GM23248 (cell line): ENCODE measurements at regions not wholly inside any gene's neighbourhood (a gene's known extent, or its start where the extent isn't known, plus 50 kb on each side); places are given as distances from the start of the nearest gene placed in this dataset.

Experiments
- EZH2 ChIP-seq: fragments of 200-600 bp; sonication (generic); IDR thresholded peaks from 2 replicates; pipeline ENCODE4 v1.6.1; 2018; ENCODE audit warnings: antibody characterized with exemption, mild to moderate bottlenecking; ENCODE audit not compliant: insufficient read depth, poor library complexity, severe bottlenecking
- EZH2phosphoT487 ChIP-seq: fragments of 200-600 bp; sonication (generic); IDR thresholded peaks from 2 replicates; pipeline ENCODE4 v1.6.1; 2018; ENCODE audit warnings: antibody characterized with exemption, moderate library complexity, mild to moderate bottlenecking, low read depth; ENCODE audit not compliant: insufficient read depth

DNA sequence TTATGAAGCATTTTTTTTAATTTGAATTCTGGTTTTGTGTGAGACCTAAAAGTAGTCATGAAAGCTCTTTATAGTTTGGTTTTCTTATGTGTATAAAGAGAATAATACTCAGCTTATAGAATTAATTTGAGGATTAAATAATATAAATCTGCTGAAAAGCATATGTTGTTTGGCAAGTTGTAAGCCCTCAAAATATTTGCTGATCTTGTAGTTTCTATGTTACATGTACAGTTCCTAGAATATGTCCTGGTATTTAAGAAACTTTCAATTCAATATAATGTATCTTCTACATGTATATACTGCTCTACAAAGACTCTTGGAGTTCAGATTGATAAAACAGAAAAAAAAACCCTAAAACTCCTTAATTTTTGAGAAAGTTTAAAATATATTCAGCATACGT is 605.5 kb upstream of the FAM98A start:
- no peak for TF ChIP-seq EZH2phosphoT487
- no peak for TF ChIP-seq EZH2
